ENCODE measurements at regions not wholly inside any gene's neighbourhood (a gene's known extent, or its start where the extent isn't known, plus 50 kb on each side); places are given as distances from the start of the nearest gene placed in this dataset.
"Not testable (repeated sequence)": the region's sequence is repeated elsewhere in the genome, so short reads cannot be mapped to it uniquely, and the experiment has no call there.

GRCh38 chr22:49006207-49007012 lies 821.3 kb downstream of the BRD1 start:
- no peak for DNase-seq (ENCODE audit: low read depth, low spot score)

DNA sequence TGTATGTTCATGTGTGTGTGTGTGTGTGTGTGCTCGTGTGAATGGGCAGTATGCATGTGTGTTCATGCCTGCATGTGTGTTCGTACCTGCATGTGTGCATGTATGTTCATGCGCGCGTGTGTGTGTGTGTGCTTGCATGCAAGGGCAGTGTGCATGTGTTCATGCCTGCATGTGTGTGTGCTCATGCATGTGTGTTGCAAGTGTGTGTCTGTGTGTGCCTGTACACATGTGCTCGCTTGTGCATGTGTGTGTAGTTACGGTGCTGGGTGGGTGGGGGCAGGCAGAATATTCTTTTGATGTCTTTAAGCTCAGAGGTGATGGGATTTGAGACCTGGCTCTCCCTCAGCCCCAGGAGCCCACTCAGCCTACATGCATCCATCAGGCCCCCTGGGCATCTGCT lies 822.1 kb downstream of the BRD1 start:
- DNase-seq (ENCODE audit: low read depth, low spot score): no peak

DNA sequence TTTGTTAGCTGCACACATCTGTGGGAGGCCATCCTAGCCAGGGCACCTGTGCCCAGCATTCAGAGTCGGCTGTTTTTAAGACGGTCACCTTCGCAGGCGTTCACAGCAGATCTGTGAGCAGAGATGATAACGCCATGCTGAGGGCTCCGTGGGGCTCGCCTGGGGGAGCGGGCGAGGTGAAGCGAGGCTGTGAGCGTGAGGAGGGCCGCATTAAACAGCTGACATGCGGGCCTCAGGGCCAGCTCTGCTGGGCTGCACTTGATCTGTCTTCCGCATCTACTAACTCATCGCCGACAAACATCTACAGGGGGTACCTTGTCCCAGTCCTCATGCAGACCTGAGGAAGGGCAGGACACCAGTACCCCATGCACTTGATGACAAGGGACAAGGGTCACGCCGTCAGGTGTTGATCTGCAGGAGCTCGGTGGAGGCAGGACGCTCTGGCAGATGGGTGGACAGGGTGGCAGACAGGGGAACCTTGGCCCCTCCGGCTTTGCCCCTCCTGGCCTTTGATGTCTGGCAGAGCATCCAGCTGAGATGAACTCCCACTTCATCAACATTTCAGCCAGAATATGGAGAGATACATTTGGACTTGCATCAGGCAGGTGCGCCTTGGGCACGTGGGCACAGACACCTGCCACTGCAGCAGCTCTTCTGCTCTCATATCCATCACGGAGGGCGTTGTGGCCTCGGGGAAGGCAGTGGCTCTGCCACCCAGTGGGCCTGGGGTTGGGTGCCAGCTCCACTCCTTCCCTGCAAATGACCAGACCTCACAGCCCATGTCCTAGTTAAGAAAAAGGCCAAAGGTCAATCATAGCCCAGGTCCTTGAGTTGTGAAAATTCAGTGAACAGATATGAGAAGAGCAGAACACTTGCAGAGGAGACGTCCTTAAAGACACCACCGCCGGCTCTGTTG lies 822.9 kb downstream of the BRD1 start:
- DNase-seq (ENCODE audit: low read depth, low spot score): no peak

GRCh38 chr22:48997605-48998004 lies 830.1 kb downstream of the BRD1 start:
- DNase-seq (ENCODE audit: low read depth, low spot score): not testable (repeated sequence)

DNA sequence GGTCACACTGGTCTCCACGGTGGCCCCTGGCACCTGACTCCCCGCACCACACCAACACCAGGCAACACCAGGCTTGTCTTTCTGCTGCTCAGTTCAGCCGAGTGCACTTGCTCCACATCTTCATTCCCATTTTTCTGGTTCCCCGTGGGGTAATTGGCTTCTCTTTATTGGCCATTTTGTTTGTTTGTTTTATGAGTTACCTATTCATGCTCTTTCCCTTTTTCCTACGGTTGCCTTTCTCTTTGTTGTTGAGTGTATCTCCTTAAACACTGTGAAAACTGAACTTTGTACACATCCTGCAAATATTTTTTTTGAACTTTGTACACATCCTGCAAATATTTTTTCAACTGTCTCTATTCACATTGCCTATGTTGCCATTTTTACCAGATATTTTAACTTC lies 834.0 kb downstream of the BRD1 start:
- DNase-seq (ENCODE audit: low read depth, low spot score): no peak

DNA sequence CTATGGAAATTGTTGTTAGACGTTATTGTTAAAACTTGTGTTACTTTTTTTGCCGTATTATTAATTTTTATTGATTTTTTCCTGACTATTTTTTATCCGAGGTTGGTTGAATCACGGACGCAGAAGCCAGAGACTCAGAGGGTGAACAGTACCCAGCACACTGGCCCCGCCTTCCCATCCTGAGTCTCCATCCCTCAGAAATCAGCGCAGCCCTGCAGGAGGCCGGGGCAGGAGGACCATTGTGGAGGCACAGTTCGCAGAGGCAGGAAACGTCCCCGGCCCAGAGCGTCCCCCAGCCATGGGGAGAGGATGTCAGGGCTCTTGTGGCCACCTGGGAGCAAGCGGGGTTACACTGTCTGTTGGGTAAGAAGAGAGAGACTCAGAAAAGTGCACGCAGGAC lies 843.0 kb downstream of the BRD1 start:
- no peak for DNase-seq (ENCODE audit: low read depth, low spot score)

DNA sequence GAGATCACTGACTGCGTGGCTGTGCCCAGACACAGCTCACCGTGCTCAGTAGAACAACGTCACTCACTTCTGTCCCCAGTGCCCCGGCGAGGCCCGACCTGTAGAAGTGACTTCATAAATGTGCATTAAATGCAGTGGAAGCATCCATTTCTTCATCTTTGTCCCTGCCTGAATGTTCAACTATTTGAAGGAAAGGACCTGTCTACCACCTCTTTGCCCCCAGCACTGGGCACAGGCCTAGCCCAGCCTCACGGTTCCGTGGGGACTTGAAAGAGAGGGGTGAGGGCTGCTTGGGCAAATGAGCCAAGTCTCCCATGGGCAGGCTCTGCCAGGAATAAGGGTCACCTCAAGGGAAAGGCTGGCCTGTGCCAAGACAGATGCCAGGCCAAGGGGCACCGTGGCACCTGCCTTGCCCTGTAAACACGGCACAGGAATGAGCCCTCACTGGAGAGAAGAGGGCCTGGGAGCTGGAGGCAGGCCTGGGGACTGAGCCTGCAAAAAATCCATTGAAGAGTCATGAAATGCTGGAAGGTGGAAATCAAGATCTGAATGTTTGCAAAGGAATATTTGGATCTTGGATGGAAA lies 845.3 kb downstream of the BRD1 start:
- DNase-seq (ENCODE audit: low read depth, low spot score): no peak

DNA sequence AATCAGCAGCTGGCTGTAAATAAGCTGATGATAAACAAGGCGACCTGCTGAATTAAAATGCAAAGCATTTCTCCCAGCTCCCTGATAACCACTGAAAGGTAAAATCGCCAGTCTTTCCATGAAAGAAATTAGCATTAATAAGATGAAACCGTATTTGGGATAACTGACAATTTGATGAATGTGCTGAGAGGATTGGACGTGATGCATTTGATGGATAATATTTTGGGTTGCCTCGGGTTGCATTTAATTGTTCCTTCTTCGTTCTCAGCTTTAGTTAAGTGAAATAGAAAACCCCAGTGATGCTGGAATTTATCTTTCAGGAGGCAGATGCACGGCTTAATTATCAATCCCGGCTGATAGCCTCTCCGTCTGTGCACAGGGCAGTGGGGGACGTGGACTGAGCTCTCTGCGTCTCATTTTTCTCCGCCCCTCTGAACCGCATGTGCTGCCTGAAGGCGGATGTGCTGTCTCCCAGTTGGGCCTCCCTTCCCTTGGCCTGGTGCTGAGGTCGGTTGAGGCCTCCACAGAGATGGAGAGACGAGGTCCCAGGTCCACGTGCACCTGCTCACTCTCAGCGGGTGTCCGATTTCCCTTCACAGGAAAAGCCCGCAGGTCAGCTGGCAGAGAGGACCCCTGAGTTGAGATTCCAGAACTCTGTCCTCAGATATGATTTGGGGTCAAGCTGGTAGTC lies 846.2 kb downstream of the BRD1 start:
- no peak for DNase-seq (ENCODE audit: low read depth, low spot score)

DNA sequence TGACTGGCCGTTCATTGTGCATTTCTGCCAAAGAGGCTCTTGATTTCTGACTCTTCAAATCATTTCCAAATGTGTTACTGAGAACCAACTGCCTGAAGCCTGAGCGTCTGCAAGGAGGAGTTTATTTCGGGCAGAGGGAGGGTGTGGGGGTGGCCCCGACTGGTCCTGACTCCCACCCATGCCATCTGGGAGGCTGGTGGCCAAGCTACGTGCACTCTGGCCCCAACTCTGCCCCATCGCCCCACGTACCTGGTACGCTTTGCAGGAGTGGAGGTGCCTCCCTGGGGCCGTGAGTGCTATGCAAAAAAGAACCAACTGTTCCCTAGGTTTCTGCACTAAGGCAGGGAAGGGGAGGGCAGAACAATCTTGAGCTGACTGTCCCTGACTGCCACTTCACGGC lies 846.8 kb downstream of the BRD1 start:
- no peak for DNase-seq (ENCODE audit: low read depth, low spot score)

GRCh38 chr22:48980409-48980808 lies 847.3 kb downstream of the BRD1 start:
- no peak for DNase-seq (ENCODE audit: low read depth, low spot score)

GRCh38 chr22:48979482-48979881 lies 848.2 kb downstream of the BRD1 start:
- DNase-seq (ENCODE audit: low read depth, low spot score): no peak

- no peak for DNase-seq (ENCODE audit: low read depth, low spot score)
Measured at GRCh38 chr22:48976556-48977535, 850.8 kb downstream of the BRD1 start.

DNA sequence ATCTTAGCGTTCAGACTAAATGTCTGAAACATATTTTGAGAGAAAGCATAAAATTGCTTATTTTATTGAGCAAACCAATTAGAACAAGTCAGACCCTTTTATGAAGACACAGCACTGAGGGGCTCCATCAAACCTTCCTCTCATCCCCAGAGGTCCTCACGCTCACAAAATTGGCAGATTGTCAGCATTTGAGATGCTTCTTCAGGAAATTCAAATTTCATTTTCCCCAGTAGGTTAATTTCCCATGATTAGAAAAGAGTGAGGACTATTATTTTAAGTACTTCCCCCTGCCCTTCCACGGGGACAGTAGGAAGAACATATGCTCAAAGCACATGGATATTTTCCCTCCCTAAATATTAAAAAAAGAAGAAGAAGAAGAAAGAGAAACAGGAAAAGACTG lies 851.8 kb downstream of the BRD1 start:
- DNase-seq (ENCODE audit: low read depth, low spot score): no peak

DNA sequence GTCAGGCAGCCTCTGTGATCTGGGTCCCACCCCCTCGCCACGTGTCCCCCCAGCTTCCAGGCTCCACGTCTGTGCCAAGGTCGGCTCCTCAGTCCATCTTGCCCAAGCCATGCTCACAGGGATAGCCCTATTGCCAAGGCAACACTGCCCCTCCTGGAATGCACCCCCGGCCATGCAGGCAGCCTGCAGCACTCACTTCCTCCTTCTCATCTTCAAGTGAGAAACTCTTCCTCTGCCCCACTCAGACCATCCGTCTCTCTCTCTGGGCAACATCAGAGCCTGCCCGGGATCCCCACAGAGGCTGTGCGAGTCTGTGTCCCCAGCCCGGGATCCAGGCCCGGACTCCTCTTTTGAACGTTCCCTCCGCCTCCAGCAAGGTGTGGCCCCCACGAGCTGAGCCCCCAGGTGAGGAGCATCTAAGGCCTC lies 852.3 kb downstream of the BRD1 start:
- DNase-seq (ENCODE audit: low read depth, low spot score): no peak

DNA sequence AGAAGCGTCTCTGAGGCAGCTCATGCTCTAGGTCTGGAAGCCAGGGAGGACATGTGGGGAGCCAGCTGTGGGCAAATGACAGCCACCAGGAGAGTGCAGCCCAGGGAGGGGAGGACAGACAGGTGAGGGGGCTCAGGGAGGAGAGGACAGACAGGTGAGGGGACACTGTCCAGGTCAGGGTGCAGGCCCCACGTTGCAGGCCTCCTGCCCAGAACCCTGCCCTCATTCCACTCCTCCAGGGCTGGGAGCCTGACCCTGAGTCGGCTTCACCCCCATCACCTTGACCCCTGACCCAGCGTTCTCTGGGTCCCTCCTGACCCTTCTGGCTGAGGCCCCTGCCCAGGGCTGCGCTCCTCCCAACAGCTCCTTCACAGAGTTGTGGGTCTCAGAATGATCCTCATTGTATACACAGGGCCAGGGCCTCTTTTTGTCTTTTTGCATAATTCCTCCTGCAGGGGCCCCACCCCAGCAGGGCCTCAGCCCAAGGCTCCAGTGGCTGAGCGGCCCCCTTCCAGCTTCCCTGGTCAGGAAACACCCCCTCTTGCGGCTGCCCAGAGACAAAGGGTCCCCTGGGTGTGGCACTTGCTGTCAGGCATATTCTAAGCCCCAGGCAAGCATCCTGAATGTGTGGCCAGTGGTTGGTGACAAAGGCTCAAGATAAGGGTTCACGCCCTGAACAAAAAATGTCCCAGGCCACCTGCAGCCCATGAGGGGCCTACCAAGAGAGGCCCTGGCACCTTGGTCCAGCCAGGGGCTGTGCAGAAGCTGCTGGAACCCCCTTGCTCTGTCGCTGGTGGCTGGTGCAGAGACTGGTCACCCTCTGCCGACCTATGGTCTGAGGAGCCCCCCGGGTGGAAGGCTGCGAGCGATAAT lies 853.0 kb downstream of the BRD1 start:
- DNase-seq (ENCODE audit: low read depth, low spot score): no peak

- DNase-seq (ENCODE audit: low read depth, low spot score): no peak
Measured at GRCh38 chr22:48973694-48974041, 854.0 kb downstream of the BRD1 start.

DNA sequence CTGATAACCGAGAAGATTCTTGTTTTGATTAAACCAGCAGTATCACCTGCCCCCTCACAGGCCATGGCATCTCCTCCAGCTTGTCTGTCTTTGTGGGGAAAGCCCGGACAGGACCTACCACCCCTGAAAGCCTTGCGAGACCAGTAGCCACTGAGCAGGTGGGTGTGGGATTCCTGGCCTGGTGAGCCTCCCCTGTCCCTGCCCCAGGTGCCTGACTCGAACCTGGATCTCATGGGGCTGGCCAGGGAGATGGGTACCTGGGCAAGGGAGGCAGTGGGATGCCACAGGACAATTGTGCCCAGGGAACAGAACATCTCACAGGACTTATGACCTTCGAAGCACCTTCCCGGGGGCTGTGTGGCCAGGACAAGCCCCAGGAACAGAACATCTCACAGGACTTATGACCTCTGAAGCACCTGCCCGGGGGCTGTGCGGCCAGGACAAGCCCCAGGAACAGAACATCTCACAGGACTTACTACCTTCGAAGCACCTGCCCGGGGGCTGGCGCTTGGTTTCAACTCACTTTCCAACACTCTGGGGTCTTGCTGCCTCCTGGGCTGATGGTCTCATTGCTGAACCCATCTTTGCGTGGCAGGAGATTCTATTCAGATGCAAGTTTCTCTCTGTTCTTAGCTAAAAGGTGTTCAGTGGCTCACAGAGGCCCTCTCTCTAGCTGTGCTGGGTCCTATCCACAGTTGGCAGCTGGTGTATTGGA lies 854.5 kb downstream of the BRD1 start:
- no peak for DNase-seq (ENCODE audit: low read depth, low spot score)

DNA sequence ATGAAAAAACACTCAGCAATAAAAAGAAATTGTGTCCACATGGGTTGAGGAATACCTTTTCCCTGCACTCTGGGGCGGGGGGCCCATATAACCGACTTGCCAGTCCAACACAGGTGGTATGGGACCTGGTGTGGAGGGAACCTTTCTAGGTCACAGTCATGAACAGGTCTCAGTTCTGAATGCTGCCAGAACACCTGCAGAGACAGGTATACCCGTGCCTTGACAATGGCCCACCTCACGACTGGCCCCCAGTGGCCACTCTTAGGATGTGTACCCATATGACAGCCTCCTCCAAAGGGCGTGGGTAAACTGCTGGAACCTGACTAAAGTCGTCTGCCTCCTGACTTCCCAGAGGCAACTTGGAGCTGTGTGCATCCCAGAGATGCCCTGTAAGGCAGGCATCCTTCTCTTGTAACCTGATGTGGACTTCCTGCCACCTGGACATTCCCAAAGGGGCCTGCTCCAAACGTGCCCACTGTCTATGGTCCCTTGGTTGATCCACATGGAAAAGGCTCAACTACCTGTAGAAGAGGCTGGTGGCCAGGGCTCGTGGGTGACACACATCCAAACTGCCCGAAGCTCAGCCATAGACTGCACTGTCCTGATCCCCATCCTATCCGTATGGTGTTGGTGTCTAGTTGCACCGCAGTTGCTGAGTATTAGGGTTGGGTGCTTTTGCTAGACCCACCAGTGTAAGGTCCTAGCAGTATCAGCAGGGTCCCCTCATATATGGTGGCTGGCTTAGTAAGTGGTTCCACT lies 859.3 kb downstream of the BRD1 start:
- DNase-seq (ENCODE audit: low read depth, low spot score): no peak
